ENCODE measurements at regions not wholly inside any gene's neighbourhood (a gene's known extent, or its start where the extent isn't known, plus 50 kb on each side); places are given as distances from the start of the nearest gene placed in this dataset.

- TF ChIP-seq ZFX (IDR thresholded peaks at IDR 0.05) (no peak), CTCF (conservative IDR thresholded peaks at IDR 0.05) (no peak)
Observed at GRCh38 chr1:229000187-229000586, 264.9 kb downstream of the RHOU start.

All from C4-2B (cell line).